Neural progenitor cell (in vitro differentiated cells): ENCODE measurements at regions not wholly inside any gene's neighbourhood (a gene's known extent, or its start where the extent isn't known, plus 50 kb on each side); places are given as distances from the start of the nearest gene placed in this dataset.

ENCODE experiments used
- EZH2 ChIP-seq: fragments of 200-600 bp; sonication (generic); IDR thresholded peaks from 2 replicates; pipeline ENCODE4 v1.6.1; 2017; ENCODE audit warnings: antibody characterized with exemption, mild to moderate bottlenecking, moderate library complexity
- EZH2phosphoT487 ChIP-seq: fragments of 200-600 bp; sonication (generic); IDR thresholded peaks from 2 replicates; pipeline ENCODE4 v1.6.1; 2017; ENCODE audit warnings: antibody characterized with exemption
- TF ChIP-seq, protein P1 (sequence below): fragments of 200-600 bp; sonication (generic); IDR thresholded peaks from 2 replicates; pipeline ENCODE4 v1.5.1; 2017; ENCODE audit warnings: antibody characterized with exemption, mild to moderate bottlenecking

DNA sequence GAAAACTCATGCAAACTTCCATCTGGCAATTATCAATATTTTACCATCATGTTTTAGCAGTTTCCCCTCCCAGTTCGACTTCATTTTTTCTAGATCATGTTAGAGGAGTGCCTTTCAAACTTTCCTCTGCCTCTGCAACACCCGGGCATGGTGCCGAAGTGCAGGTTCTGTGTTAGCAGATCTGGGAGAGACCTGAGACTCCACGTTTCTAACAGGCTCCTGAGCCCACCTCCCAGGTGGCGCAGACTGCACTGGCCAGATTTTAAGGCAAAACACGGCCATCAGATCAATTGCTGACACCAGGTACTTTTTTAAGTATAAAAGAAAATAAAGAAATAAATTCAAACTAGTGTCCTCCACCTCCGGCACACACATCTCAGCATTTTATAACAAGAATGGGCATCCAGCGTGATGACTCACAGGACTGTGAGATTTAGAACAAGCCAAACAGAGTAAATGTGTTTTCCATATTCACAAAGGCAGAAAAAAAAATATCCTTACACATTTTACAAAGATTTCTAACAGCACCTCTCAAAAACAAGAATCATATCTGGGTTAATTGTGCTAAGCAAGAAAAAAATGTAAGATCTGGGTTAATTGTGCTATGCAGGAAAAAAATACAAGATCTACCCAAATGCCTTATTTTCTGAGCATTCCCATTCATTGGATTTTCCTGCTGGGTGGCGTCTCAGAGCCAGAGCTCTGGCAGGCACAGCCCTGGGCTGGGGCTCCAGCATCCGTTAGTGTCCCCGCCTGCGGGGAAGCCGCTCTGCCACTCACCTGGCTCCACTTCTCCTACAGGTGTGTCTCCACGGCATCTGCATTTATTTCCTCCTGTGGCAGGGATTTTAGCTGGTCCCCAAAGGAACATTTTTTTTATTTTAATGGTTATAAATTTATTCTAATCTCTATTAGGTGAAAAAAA lies 127.9 kb upstream of the SOX1 start:
- TF ChIP-seq, protein P1, sequence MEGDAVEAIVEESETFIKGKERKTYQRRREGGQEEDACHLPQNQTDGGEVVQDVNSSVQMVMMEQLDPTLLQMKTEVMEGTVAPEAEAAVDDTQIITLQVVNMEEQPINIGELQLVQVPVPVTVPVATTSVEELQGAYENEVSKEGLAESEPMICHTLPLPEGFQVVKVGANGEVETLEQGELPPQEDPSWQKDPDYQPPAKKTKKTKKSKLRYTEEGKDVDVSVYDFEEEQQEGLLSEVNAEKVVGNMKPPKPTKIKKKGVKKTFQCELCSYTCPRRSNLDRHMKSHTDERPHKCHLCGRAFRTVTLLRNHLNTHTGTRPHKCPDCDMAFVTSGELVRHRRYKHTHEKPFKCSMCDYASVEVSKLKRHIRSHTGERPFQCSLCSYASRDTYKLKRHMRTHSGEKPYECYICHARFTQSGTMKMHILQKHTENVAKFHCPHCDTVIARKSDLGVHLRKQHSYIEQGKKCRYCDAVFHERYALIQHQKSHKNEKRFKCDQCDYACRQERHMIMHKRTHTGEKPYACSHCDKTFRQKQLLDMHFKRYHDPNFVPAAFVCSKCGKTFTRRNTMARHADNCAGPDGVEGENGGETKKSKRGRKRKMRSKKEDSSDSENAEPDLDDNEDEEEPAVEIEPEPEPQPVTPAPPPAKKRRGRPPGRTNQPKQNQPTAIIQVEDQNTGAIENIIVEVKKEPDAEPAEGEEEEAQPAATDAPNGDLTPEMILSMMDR = no peak
- no peak for TF ChIP-seq EZH2
- TF ChIP-seq EZH2phosphoT487 = no peak
